SK-N-MC (cell line): ENCODE measurements at regions not wholly inside any gene's neighbourhood (a gene's known extent, or its start where the extent isn't known, plus 50 kb on each side); places are given as distances from the start of the nearest gene placed in this dataset.
"Not testable (repeated sequence)": the region's sequence is repeated elsewhere in the genome, so short reads cannot be mapped to it uniquely, and the experiment has no call there.

Experiments
- DNase-seq: peaks from one replicate; pipeline ENCODE4 v3.0.0-alpha.2; 2011; ENCODE audit warnings: low read depth, low spot score
- H3K27ac ChIP-seq: fragments of 200-600 bp; sonication (generic); 2 replicates; pipeline ENCODE4 v1.5.1; 2016; ENCODE audit warnings: mixed run types
- H3K36me3 ChIP-seq: fragments of 200-600 bp; sonication (generic); 2 replicates; pipeline ENCODE4 v1.6.1; 2017; ENCODE audit warnings: antibody characterized with exemption, low read length, mixed read lengths; ENCODE audit not compliant: insufficient read depth
- H3K4me3 ChIP-seq: fragments of 200-600 bp; sonication (generic); 2 replicates; pipeline ENCODE4 v1.5.1; 2016
- H3K9ac ChIP-seq: fragments of 200-600 bp; sonication (generic); 2 replicates; pipeline ENCODE4 v1.8.0; 2017; ENCODE audit warnings: mixed run types, mixed read lengths; ENCODE audit not compliant: insufficient read length
- H3K9me3 ChIP-seq: fragments of 200-600 bp; sonication (generic); 2 replicates; pipeline ENCODE4 v1.6.1; 2017; ENCODE audit warnings: low read depth, mild to moderate bottlenecking, antibody characterized with exemption, low read length, moderate library complexity, mixed read lengths
- EZH2 ChIP-seq: fragments of 200-600 bp; sonication (generic); IDR thresholded peaks from one replicate; pipeline ENCODE4 v1.6.1; 2017; ENCODE audit warnings: antibody characterized with exemption
- FOXP2 ChIP-seq: optimal IDR thresholded peaks from 2 replicates; pipeline ENCODE3; 2011; ENCODE audit warnings: mild to moderate bottlenecking, moderate library complexity; ENCODE audit not compliant: insufficient read depth; ENCODE audit errors: extremely low read length, control extremely low read depth
- POLR2AphosphoS5 ChIP-seq: IDR thresholded peaks from 2 replicates; pipeline ENCODE4 v1.6.1; 2012; ENCODE audit warnings: mild to moderate bottlenecking, low read depth, low read length, borderline replicate concordance

- Histone ChIP-seq H3K36me3 (no peaks in the 10 kb centered on the region), H3K4me3 (no peak overlapping the region), H3K9me3 (no peaks in the 10 kb centered on the region), H3K9ac (no peak overlapping the region), H3K27ac (no peak overlapping the region)
- DNase-seq, result no peak
- TF ChIP-seq EZH2 (no peak), FOXP2 (no peak), POLR2AphosphoS5 (no peak)
These were observed 181.4 kb upstream of the TUBA3C start for GRCh38 chr13:19362946-19363510.

- not testable (repeated sequence) for H3K4me3 ChIP-seq, H3K9ac ChIP-seq, H3K9me3 ChIP-seq, H3K27ac ChIP-seq, DNase-seq, H3K36me3 ChIP-seq
These were observed 178.1 kb upstream of the TUBA3C start for GRCh38 chr13:19359697-19360096.

GRCh38 chr13:19345916-19346422, 164.3 kb upstream of the TUBA3C start:
- DNase-seq, result no peak
- no peak overlapping the region for H3K9ac ChIP-seq
- no peak for TF ChIP-seq POLR2AphosphoS5
- TF ChIP-seq FOXP2, result no peak
- no peak for TF ChIP-seq EZH2
- H3K4me3 ChIP-seq, result no peak overlapping the region
- no peak overlapping the region for H3K27ac ChIP-seq
- H3K36me3 ChIP-seq, result no peaks in the 10 kb centered on the region
- no peaks in the 10 kb centered on the region for H3K9me3 ChIP-seq

GRCh38 chr13:19345158-19345557, 163.5 kb upstream of the TUBA3C start:
- no peak for TF ChIP-seq EZH2
- TF ChIP-seq POLR2AphosphoS5, result no peak
- no peak for TF ChIP-seq FOXP2
- no peak for DNase-seq
- no peak overlapping the region for H3K9ac ChIP-seq
- no peaks in the 10 kb centered on the region for H3K9me3 ChIP-seq
- H3K27ac ChIP-seq, result no peak overlapping the region
- H3K4me3 ChIP-seq, result no peak overlapping the region
- H3K36me3 ChIP-seq, result no peaks in the 10 kb centered on the region

GRCh38 chr13:19344585-19345120, 163.0 kb upstream of the TUBA3C start:
- not testable (repeated sequence) for H3K9ac ChIP-seq, H3K9me3 ChIP-seq, H3K4me3 ChIP-seq, H3K27ac ChIP-seq, DNase-seq, H3K36me3 ChIP-seq

- Histone ChIP-seq H3K9me3 (no peaks in the 10 kb centered on the region), H3K27ac (no peak overlapping the region), H3K4me3 (no peak overlapping the region), H3K9ac (no peak overlapping the region), H3K36me3 (no peaks in the 10 kb centered on the region)
- TF ChIP-seq POLR2AphosphoS5, result no peak
- no peak for TF ChIP-seq EZH2
- no peak for TF ChIP-seq FOXP2
- DNase-seq, result no peak
These were observed 150.8 kb upstream of the TUBA3C start for GRCh38 chr13:19332378-19332777.

GRCh38 chr13:19329365-19329764, 147.7 kb upstream of the TUBA3C start:
- no peaks in the 10 kb centered on the region for H3K36me3 ChIP-seq
- no peak for TF ChIP-seq POLR2AphosphoS5
- TF ChIP-seq FOXP2, result no peak
- TF ChIP-seq EZH2, result no peak
- H3K4me3 ChIP-seq, result no peak overlapping the region
- H3K9ac ChIP-seq, result no peak overlapping the region
- no peaks in the 10 kb centered on the region for H3K9me3 ChIP-seq
- H3K27ac ChIP-seq, result no peak overlapping the region
- DNase-seq, result no peak

- no peak overlapping the region for H3K27ac ChIP-seq
- H3K9me3 ChIP-seq, result no peaks in the 10 kb centered on the region
- TF ChIP-seq EZH2, result no peak
- TF ChIP-seq POLR2AphosphoS5, result no peak
- TF ChIP-seq FOXP2, result no peak
- H3K9ac ChIP-seq, result no peak overlapping the region
- no peak for DNase-seq
- H3K36me3 ChIP-seq, result no peaks in the 10 kb centered on the region
- H3K4me3 ChIP-seq, result no peak overlapping the region
These were observed 142.7 kb upstream of the TUBA3C start for GRCh38 chr13:19324325-19324724.

GRCh38 chr13:19321222-19321621, 139.6 kb upstream of the TUBA3C start:
- no peak overlapping the region for H3K9ac ChIP-seq
- no peak for DNase-seq
- no peak overlapping the region for H3K4me3 ChIP-seq
- no peaks in the 10 kb centered on the region for H3K9me3 ChIP-seq
- no peak for TF ChIP-seq EZH2
- no peak for TF ChIP-seq FOXP2
- no peak for TF ChIP-seq POLR2AphosphoS5
- no peak overlapping the region for H3K27ac ChIP-seq
- H3K36me3 ChIP-seq, result no peaks in the 10 kb centered on the region
